IMR-90 (cell line): ENCODE measurements at regions not wholly inside any gene's neighbourhood (a gene's known extent, or its start where the extent isn't known, plus 50 kb on each side); places are given as distances from the start of the nearest gene placed in this dataset.

ENCODE experiments used
- ATAC-seq: fragments of 200-7000 bp; cut with Tn5 transposase; 2 replicates; pipeline ENCODE4 v1.9.1; 2020; ENCODE audit warnings: low read depth, mild to moderate bottlenecking, moderate library complexity
- BruUV-seq: library from RNA; stranded (reverse); fragments of 400-500 nt; replicated peaks from 2 replicates; lab custom pipeline; 2021; lab: Mats Ljungman, UMichigan
- CTCF ChIA-PET: fragments of 300-600 bp; formaldehyde crosslinking; extraction: SDS; loops from one replicate; lab custom pipeline; 2021; ENCODE audit warnings: antibody characterized with exemption; lab: Yijun Ruan, JAX
- POLR2A ChIA-PET: fragments of 300-600 bp; sonication (Branson Sonifier 250); formaldehyde crosslinking; loops from one replicate; lab custom pipeline; 2022; ENCODE audit warnings: antibody characterized with exemption; ENCODE audit not compliant: unreplicated experiment; lab: Charles Lee
- DNase-seq: peaks from one replicate; pipeline ENCODE4 v3.0.0; 2013
- H2AFZ ChIP-seq: replicated peaks from 2 replicates; pipeline ENCODE3; 2013; ENCODE audit warnings: low read length, mild to moderate bottlenecking; ENCODE audit not compliant: poor library complexity
- H2AK5ac ChIP-seq: 2 replicates; pipeline ENCODE4 v1.6.1; 2013; ENCODE audit warnings: low read depth, low read length, inconsistent platforms
- H2AK9ac ChIP-seq: replicated peaks from 2 replicates; pipeline ENCODE3; 2013; ENCODE audit warnings: mild to moderate bottlenecking, low read depth, low read length, moderate library complexity; ENCODE audit not compliant: poor library complexity
- H2BK120ac ChIP-seq: 2 replicates; pipeline ENCODE4 v1.6.1; 2013; ENCODE audit warnings: low read depth, low read length, inconsistent platforms
- H2BK15ac ChIP-seq: 3 replicates; pipeline ENCODE4 v1.6.1; 2013; ENCODE audit warnings: low read depth, low read length, inconsistent platforms
- H2BK20ac ChIP-seq: 2 replicates; pipeline ENCODE4 v1.6.1; 2013; ENCODE audit warnings: low read depth, mild to moderate bottlenecking, inconsistent platforms, low read length, moderate library complexity
- H2BK5ac ChIP-seq: 2 replicates; pipeline ENCODE4 v1.6.1; 2013; ENCODE audit warnings: mild to moderate bottlenecking, low read depth, low read length, inconsistent platforms; ENCODE audit not compliant: poor library complexity, severe bottlenecking
- H3K14ac ChIP-seq: replicated peaks from 2 replicates; pipeline ENCODE4 v1.6.1; 2013; ENCODE audit warnings: low read depth, low read length, inconsistent platforms
- H3K18ac ChIP-seq: 2 replicates; pipeline ENCODE4 v1.6.1; 2013; ENCODE audit warnings: low read depth, low read length, control low read depth
- H3K23ac ChIP-seq: 2 replicates; pipeline ENCODE4 v1.6.1; 2013; ENCODE audit warnings: low read depth, low read length, inconsistent platforms
- H3K27ac ChIP-seq: 2 replicates; pipeline ENCODE4 v1.5.1; 2013; ENCODE audit warnings: mild to moderate bottlenecking, control low read depth, low read length; ENCODE audit not compliant: insufficient read depth
- H3K27me3 ChIP-seq: 2 replicates; pipeline ENCODE4 v1.6.1; 2013; ENCODE audit warnings: low read length; ENCODE audit not compliant: control insufficient read depth, insufficient read depth
- H3K36me3 ChIP-seq: 2 replicates; pipeline ENCODE4 v1.6.1; 2013; ENCODE audit warnings: low read length, mixed read lengths; ENCODE audit not compliant: control insufficient read depth, insufficient read depth
- H3K4ac ChIP-seq: 2 replicates; pipeline ENCODE4 v1.6.1; 2013; ENCODE audit warnings: low read depth, low read length, inconsistent platforms
- H3K4me1 ChIP-seq: 2 replicates; pipeline ENCODE4 v1.6.1; 2013; ENCODE audit warnings: low read length, mixed read lengths; ENCODE audit not compliant: control insufficient read depth, insufficient read depth
- H3K4me2 ChIP-seq: 2 replicates; pipeline ENCODE4 v1.6.1; 2013; ENCODE audit warnings: low read depth, mild to moderate bottlenecking, control low read depth, low read length, moderate library complexity
- H3K4me3 ChIP-seq: 2 replicates; pipeline ENCODE4 v1.5.1; 2013; ENCODE audit warnings: low read depth, mild to moderate bottlenecking, control low read depth, low read length, moderate library complexity; ENCODE audit not compliant: insufficient read depth
- H3K56ac ChIP-seq: 2 replicates; pipeline ENCODE4 v1.6.1; 2013; ENCODE audit warnings: low read length, inconsistent platforms; ENCODE audit not compliant: insufficient read depth; ENCODE audit errors: extremely low read depth
- H3K79me1 ChIP-seq, 2 experiments: 2 replicates each; pipeline ENCODE4 v1.6.1; 2013; ENCODE audit warnings: low read length in 2 of 2, inconsistent platforms in 1 of 2, low read depth in 1 of 2
- H3K9ac ChIP-seq: 2 replicates; pipeline ENCODE4 v1.6.1; 2013; ENCODE audit warnings: low read depth, low read length, control low read depth
- H3K9me1 ChIP-seq: 2 replicates; pipeline ENCODE4 v1.6.1; 2013; ENCODE audit warnings: low read length, inconsistent platforms; ENCODE audit not compliant: insufficient read depth
- H3K9me3 ChIP-seq: 2 replicates; pipeline ENCODE4 v1.6.1; 2013; ENCODE audit warnings: low read length; ENCODE audit not compliant: control insufficient read depth, insufficient read depth
- H4K20me1 ChIP-seq: 2 replicates; pipeline ENCODE4 v1.6.1; 2013; ENCODE audit warnings: low read length, inconsistent platforms; ENCODE audit not compliant: insufficient read depth
- H4K5ac ChIP-seq: 2 replicates; pipeline ENCODE4 v1.6.1; 2013; ENCODE audit warnings: mild to moderate bottlenecking, low read depth, low read length, control low read depth
- H4K8ac ChIP-seq, 2 experiments: 2 replicates each; pipeline ENCODE4 v1.6.1; 2013; ENCODE audit warnings: low read depth in 2 of 2, low read length in 2 of 2, control low read depth in 1 of 2, inconsistent platforms in 1 of 2
- H4K91ac ChIP-seq: 2 replicates; pipeline ENCODE4 v1.6.1; 2013; ENCODE audit warnings: low read depth, low read length, inconsistent platforms; ENCODE audit not compliant: insufficient read depth
- CEBPB ChIP-seq: IDR thresholded peaks from 2 replicates; pipeline ENCODE4 v1.6.1; 2012; ENCODE audit warnings: low read depth, low read length, improper control_type of control experiment
- RAD21 ChIP-seq: IDR thresholded peaks from 2 replicates; pipeline ENCODE4 v1.6.1; 2012; ENCODE audit warnings: low read length, improper control_type of control experiment
- RFX5 ChIP-seq: IDR thresholded peaks from 2 replicates; pipeline ENCODE4 v1.8.0; 2012; ENCODE audit warnings: low read depth, mild to moderate bottlenecking, low read length, moderate library complexity
- WGBS, 2 experiments: methylation state at CpG; one replicate each; pipeline versions ENCODE4 v1.1.5 to v1.1.7; 2013; ENCODE audit warnings: missing lambda C conversion rate in 2 of 2; ENCODE audit not compliant: insufficient read length in 1 of 2; ENCODE audit errors: extremely low coverage in 2 of 2; 5-methylcytosine and 5-hydroxymethylcytosine counted together
- dilution Hi-C: fragments of 300-500 bp; cut with HindIII; formaldehyde crosslinking; loops from one replicate; pipeline ENCODE4 v1.14.3; 2018; ENCODE audit warnings: low sequenced_read_pairs; ENCODE audit not compliant: unreplicated experiment
- in situ Hi-C: fragments of 300-500 bp; cut with MboI; formaldehyde crosslinking; loops from 3 replicates; pipeline ENCODE4 v1.14.3; 2019; ENCODE audit warnings: low sequenced_read_pairs, inconsistent platforms, mixed read lengths
- intact Hi-C: fragments of 100-400 bp; cut with micrococcal nuclease; formaldehyde crosslinking; loops from 2 replicates; pipeline ENCODE4 v1.10.0; 2022
- TF ChIP-seq, protein P1 (sequence below): fragments of 150-350 bp; IDR thresholded peaks from 2 replicates; pipeline ENCODE4 v1.6.1; 2017; ENCODE audit warnings: mild to moderate bottlenecking, antibody characterized with exemption, low read length, low read depth

DNA sequence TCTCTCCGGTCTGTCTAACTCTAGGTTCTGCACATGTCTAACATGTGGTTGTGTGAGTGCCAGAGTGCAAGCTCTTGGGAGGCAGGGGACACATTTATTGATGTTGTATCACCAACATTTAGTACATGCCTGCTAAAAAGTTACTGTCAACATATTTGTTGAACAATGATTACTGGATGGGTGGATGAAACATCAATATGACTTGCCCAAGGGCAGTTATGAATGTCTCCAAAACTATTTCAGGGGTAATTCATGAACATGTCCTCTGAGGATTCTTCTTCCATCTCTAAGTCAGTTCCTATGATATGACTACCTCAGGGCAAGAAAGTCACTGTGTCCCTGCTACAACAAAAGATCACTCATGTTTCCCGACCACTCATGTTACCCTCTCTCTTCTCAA is 91.3 kb upstream of the STEAP1B start:
- in situ Hi-C loops = no loop called here
- Histone ChIP-seq H3K4me1 (peaks cover 11% of the 10 kb centered on the region), H3K9me1 (peaks cover 16% of the 10 kb centered on the region; the same call in 1 of the 2 replicates), H3K79me1 (no peaks in the 10 kb centered on the region), H2AFZ (no peak overlapping the region), H2AK9ac (no peak overlapping the region), H4K5ac (no peak overlapping the region), H4K8ac (peak overlapping the region in 1 of 2 experiments; percentile 27; a peak in 1 of 4 replicates), H3K9me3 (no peaks in the 10 kb centered on the region), H3K56ac (no peak overlapping the region), H3K9ac (no peak overlapping the region), H3K14ac (peak overlapping the region; percentile 68; the same call in 1 of the 2 replicates), H4K91ac (no peak overlapping the region), H3K23ac (0 out of 2 replicates have a peak overlapping the region, but pooled peaks have one; percentile 9), H3K4ac (peak overlapping the region; percentile 36; the same call in 1 of the 2 replicates), H3K27me3 (no peaks in the 10 kb centered on the region), H3K36me3 (no peaks in the 10 kb centered on the region), H3K27ac (no peak overlapping the region), H4K20me1 (no peaks in the 10 kb centered on the region), H2BK5ac (no peak overlapping the region), H2BK120ac (peak overlapping the region; percentile 35; the same call in 1 of the 2 replicates), H2AK5ac (peak overlapping the region; percentile 64), H3K4me2 (no peak overlapping the region), H3K18ac (no peak overlapping the region), H3K4me3 (no peak overlapping the region), H2BK20ac (peak overlapping the region; percentile 49; the same call in 1 of the 2 replicates), H2BK15ac (peak overlapping the region; percentile 53; the same call in 1 of the 3 replicates)
- ATAC-seq = no peak
- ChIA-PET POLR2A (no interaction called here), CTCF (no interaction called here)
- BruUV-seq = no TSS peak
- WGBS, 2 experiments = 100% methylated on average over 1 of the region's 2 CpGs; no CpG with 5 or more reads in 1 of the 2 experiments
- DNase-seq = no peak
- intact Hi-C loops = no loop called here
- TF ChIP-seq RAD21 (no peak), RFX5 (no peak), CEBPB (no peak)
- TF ChIP-seq, protein P1, sequence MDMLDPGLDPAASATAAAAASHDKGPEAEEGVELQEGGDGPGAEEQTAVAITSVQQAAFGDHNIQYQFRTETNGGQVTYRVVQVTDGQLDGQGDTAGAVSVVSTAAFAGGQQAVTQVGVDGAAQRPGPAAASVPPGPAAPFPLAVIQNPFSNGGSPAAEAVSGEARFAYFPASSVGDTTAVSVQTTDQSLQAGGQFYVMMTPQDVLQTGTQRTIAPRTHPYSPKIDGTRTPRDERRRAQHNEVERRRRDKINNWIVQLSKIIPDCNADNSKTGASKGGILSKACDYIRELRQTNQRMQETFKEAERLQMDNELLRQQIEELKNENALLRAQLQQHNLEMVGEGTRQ = no peak
- dilution Hi-C loops = no loop called here
